ENCODE measurements at regions not wholly inside any gene's neighbourhood (a gene's known extent, or its start where the extent isn't known, plus 50 kb on each side); places are given as distances from the start of the nearest gene placed in this dataset.

DNA sequence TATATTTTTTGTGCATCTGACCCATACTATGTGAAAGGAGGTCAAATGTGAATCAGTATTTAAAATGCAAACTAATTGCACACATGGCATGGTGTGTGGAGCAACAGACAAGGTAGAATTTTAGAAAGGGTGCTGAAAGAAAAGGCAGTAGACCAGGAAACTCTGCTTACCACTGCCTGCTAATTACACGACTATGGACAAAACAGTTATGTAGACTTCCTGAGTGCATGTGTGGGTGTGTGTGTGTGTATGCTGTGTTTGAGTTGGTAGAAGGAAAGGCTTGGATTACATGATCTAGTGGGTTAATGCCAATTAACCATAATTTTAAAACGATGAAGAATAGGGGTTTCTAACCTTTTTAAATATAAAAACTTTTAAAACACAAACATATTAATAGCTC lies 349.9 kb downstream of the SH3GL2 start:
- Histone ChIP-seq H2AK5ac (ENCODE audit: low read depth, low read length) (no peak overlapping the region), H3K27ac (replicated peaks; ENCODE audit: low read length) (no peak overlapping the region), H3K79me1 (ENCODE audit: low read depth, low read length) (no peaks in the 10 kb centered on the region), H2BK120ac (ENCODE audit: low read depth, low read length) (no peak overlapping the region), H3K9me3 (replicated peaks in 1 of 2; ENCODE audit: control insufficient read depth in 2 of 2, insufficient read depth in 1 of 2, low read depth in 1 of 2, low read length in 2 of 2) (no peaks in the 10 kb centered on the region), H2AFZ (ENCODE audit: low read length) (no peak overlapping the region), H3K4me2 (ENCODE audit: insufficient read depth, low read length, poor library complexity, severe bottlenecking) (no peak overlapping the region), H4K91ac (ENCODE audit: low read depth, low read length, poor library complexity) (no peak overlapping the region), H3K14ac (ENCODE audit: low read length) (no peak overlapping the region), H3K18ac (ENCODE audit: low read length) (no peak overlapping the region), H3K4me3 (ENCODE audit: low read length in 2 of 2) (no peak overlapping the region), H3K23ac (ENCODE audit: low read depth, low read length, poor library complexity) (no peak overlapping the region), H3K27me3 (ENCODE audit: control insufficient read depth in 3 of 3, insufficient read depth in 3 of 3, low read depth in 1 of 3, low read length in 3 of 3) (no peaks in the 10 kb centered on the region), H2BK12ac (ENCODE audit: low read length) (no peak overlapping the region), H3K36me3 (replicated peaks in 1 of 2; ENCODE audit: control insufficient read depth in 2 of 2, insufficient read depth in 2 of 2, low read length in 2 of 2) (no peaks in the 10 kb centered on the region), H3K9ac (ENCODE audit: low read depth, low read length, poor library complexity) (no peak overlapping the region), H3K4me1 (ENCODE audit: control insufficient read depth in 2 of 2, insufficient read depth in 1 of 2, low read depth in 1 of 2, low read length in 2 of 2) (peaks cover 0 to 4% of the 10 kb centered on the region in 2 donors), H2BK15ac (ENCODE audit: low read length) (no peak overlapping the region), H3K4ac (ENCODE audit: low read length) (no peak overlapping the region), H4K8ac (ENCODE audit: low read depth, low read length) (no peak overlapping the region), H2BK5ac (ENCODE audit: low read length) (no peak overlapping the region)
- DNase-seq (ENCODE audit: low spot score), result no peak
- WGBS, 2 donors (ENCODE audit: extremely low coverage in 2 of 2, insufficient read length in 2 of 2, insufficient replicate concordance in 1 of 2), result no CpG with 5 or more reads among the region's 2 CpGs

DNA sequence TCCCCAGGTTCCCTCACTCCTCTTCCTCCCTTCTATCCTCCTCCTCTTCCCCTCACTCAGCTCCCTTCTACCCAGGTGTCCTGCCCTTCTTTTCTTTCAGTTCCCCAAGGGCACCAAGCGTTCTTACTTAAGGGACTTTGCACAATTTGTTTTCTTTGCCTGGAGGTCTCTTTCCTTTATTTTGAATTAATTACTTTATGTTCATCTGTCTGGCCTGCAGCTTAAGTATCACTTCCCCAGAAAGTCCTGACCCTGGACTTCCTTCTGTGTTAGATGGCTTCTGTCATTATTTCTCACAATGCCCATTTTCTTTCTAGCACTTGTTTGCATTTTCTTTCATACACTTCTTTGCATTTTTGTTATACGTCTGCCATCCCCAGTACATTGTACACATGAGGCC lies 350.6 kb downstream of the SH3GL2 start:
- no peak overlapping the region for H3K4me3 ChIP-seq (ENCODE audit: low read length in 2 of 2)
- no CpG with 5 or more reads among the region's 2 CpGs for WGBS, 2 donors (ENCODE audit: extremely low coverage in 2 of 2, insufficient read length in 2 of 2, insufficient replicate concordance in 1 of 2)

DNA sequence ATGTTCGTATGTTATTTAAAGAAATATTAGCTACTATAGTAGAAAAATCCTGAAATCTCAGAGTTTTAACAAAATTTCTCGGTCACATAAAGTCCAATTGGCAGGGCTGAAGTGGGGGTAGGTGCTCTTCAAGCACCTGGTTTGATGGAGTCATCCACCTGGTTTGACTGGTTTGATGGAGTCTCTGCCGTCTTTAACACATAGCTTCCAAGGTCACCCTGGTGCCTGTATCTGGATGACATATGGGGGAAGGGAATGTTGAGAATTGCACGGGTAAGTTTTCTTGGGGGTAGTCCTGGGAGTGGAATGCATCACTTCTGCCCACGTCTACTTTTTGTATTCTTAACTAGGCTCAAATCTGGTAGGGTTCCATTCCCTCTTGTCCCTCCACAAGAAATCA lies 351.2 kb downstream of the SH3GL2 start:
- no peak overlapping the region for H2AFZ ChIP-seq (ENCODE audit: low read length)
- H2BK12ac ChIP-seq (ENCODE audit: low read length), result no peak overlapping the region
- H2BK5ac ChIP-seq (ENCODE audit: low read length), result no peak overlapping the region
- H2BK120ac ChIP-seq (ENCODE audit: low read depth, low read length), result no peak overlapping the region
- no peaks in the 10 kb centered on the region for H3K36me3 ChIP-seq (replicated peaks in 1 of 2; ENCODE audit: control insufficient read depth in 2 of 2, insufficient read depth in 2 of 2, low read length in 2 of 2)
- H3K4me2 ChIP-seq (ENCODE audit: insufficient read depth, low read length, poor library complexity, severe bottlenecking), result no peak overlapping the region
- no peak overlapping the region for H4K91ac ChIP-seq (ENCODE audit: low read depth, low read length, poor library complexity)
- peaks cover 0 to 4% of the 10 kb centered on the region in 2 donors for H3K4me1 ChIP-seq (ENCODE audit: control insufficient read depth in 2 of 2, insufficient read depth in 1 of 2, low read depth in 1 of 2, low read length in 2 of 2)
- no peak overlapping the region for H3K18ac ChIP-seq (ENCODE audit: low read length)
- no CpG with 5 or more reads among the region's 5 CpGs for WGBS, 2 donors (ENCODE audit: extremely low coverage in 2 of 2, insufficient read length in 2 of 2, insufficient replicate concordance in 1 of 2)
- no peak overlapping the region for H2AK5ac ChIP-seq (ENCODE audit: low read depth, low read length)
- DNase-seq (ENCODE audit: low spot score), result no peak
- no peak overlapping the region for H3K9ac ChIP-seq (ENCODE audit: low read depth, low read length, poor library complexity)
- no peak overlapping the region for H3K23ac ChIP-seq (ENCODE audit: low read depth, low read length, poor library complexity)
- no peak overlapping the region for H4K8ac ChIP-seq (ENCODE audit: low read depth, low read length)
- H2BK15ac ChIP-seq (ENCODE audit: low read length), result no peak overlapping the region
- H3K27ac ChIP-seq (replicated peaks; ENCODE audit: low read length), result no peak overlapping the region
- H3K4me3 ChIP-seq (ENCODE audit: low read length in 2 of 2), result no peak overlapping the region
- no peaks in the 10 kb centered on the region for H3K9me3 ChIP-seq (replicated peaks in 1 of 2; ENCODE audit: control insufficient read depth in 2 of 2, insufficient read depth in 1 of 2, low read depth in 1 of 2, low read length in 2 of 2)
- H3K14ac ChIP-seq (ENCODE audit: low read length), result no peak overlapping the region
- no peak overlapping the region for H3K4ac ChIP-seq (ENCODE audit: low read length)
- no peaks in the 10 kb centered on the region for H3K79me1 ChIP-seq (ENCODE audit: low read depth, low read length)
- H3K27me3 ChIP-seq (ENCODE audit: control insufficient read depth in 3 of 3, insufficient read depth in 3 of 3, low read depth in 1 of 3, low read length in 3 of 3), result no peaks in the 10 kb centered on the region

More for the DNA sequence above, 350.6 kb downstream of the SH3GL2 start:
- no peaks in the 10 kb centered on the region for H3K27me3 ChIP-seq (ENCODE audit: control insufficient read depth in 3 of 3, insufficient read depth in 3 of 3, low read depth in 1 of 3, low read length in 3 of 3)
- DNase-seq (ENCODE audit: low spot score), result no peak
- no peak overlapping the region for H3K4me2 ChIP-seq (ENCODE audit: insufficient read depth, low read length, poor library complexity, severe bottlenecking)
- H2BK5ac ChIP-seq (ENCODE audit: low read length), result no peak overlapping the region
- H3K4me1 ChIP-seq (ENCODE audit: control insufficient read depth in 2 of 2, insufficient read depth in 1 of 2, low read depth in 1 of 2, low read length in 2 of 2), result peaks cover 0 to 4% of the 10 kb centered on the region in 2 donors
- H3K14ac ChIP-seq (ENCODE audit: low read length), result no peak overlapping the region
- no peaks in the 10 kb centered on the region for H3K36me3 ChIP-seq (replicated peaks in 1 of 2; ENCODE audit: control insufficient read depth in 2 of 2, insufficient read depth in 2 of 2, low read length in 2 of 2)
- no peak overlapping the region for H3K27ac ChIP-seq (replicated peaks; ENCODE audit: low read length)
- no peak overlapping the region for H4K8ac ChIP-seq (ENCODE audit: low read depth, low read length)
- no peak overlapping the region for H2BK12ac ChIP-seq (ENCODE audit: low read length)
- no peak overlapping the region for H4K91ac ChIP-seq (ENCODE audit: low read depth, low read length, poor library complexity)
- no peak overlapping the region for H3K4ac ChIP-seq (ENCODE audit: low read length)
- no peaks in the 10 kb centered on the region for H3K9me3 ChIP-seq (replicated peaks in 1 of 2; ENCODE audit: control insufficient read depth in 2 of 2, insufficient read depth in 1 of 2, low read depth in 1 of 2, low read length in 2 of 2)
- no peaks in the 10 kb centered on the region for H3K79me1 ChIP-seq (ENCODE audit: low read depth, low read length)
- H2AK5ac ChIP-seq (ENCODE audit: low read depth, low read length), result no peak overlapping the region
- no peak overlapping the region for H2BK120ac ChIP-seq (ENCODE audit: low read depth, low read length)
- no peak overlapping the region for H3K9ac ChIP-seq (ENCODE audit: low read depth, low read length, poor library complexity)
- no peak overlapping the region for H3K18ac ChIP-seq (ENCODE audit: low read length)
- no peak overlapping the region for H2AFZ ChIP-seq (ENCODE audit: low read length)
- no peak overlapping the region for H2BK15ac ChIP-seq (ENCODE audit: low read length)
- H3K23ac ChIP-seq (ENCODE audit: low read depth, low read length, poor library complexity), result no peak overlapping the region

DNA sequence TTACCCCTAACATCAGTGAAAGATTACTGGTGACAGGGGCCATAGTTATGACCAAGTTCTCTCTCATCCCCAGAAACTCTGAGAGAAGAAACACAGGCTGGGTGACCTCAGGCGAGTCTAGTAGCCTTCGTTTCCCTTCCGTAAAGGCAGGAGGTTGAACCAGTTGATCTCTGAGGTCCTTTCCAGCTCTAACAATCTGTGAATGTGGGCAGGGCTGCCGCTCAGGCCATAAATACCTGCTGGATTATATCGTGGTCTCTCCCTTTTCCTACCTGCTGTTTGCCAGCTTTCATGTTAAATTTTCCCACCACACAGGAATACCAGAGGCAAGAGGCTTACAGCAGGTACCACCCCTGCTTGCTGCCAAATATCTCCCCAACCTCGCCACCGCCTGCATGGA lies 357.5 kb downstream of the SH3GL2 start:
- Histone ChIP-seq H2AFZ (ENCODE audit: low read length) (no peak overlapping the region), H3K4me2 (ENCODE audit: insufficient read depth, low read length, poor library complexity, severe bottlenecking) (no peak overlapping the region), H3K23ac (ENCODE audit: low read depth, low read length, poor library complexity) (no peak overlapping the region), H2BK5ac (ENCODE audit: low read length) (no peak overlapping the region), H3K9me3 (replicated peaks in 1 of 2; ENCODE audit: control insufficient read depth in 2 of 2, insufficient read depth in 1 of 2, low read depth in 1 of 2, low read length in 2 of 2) (no peaks in the 10 kb centered on the region), H3K9ac (ENCODE audit: low read depth, low read length, poor library complexity) (no peak overlapping the region), H3K79me1 (ENCODE audit: low read depth, low read length) (no peaks in the 10 kb centered on the region), H4K91ac (ENCODE audit: low read depth, low read length, poor library complexity) (no peak overlapping the region), H3K27ac (replicated peaks; ENCODE audit: low read length) (no peak overlapping the region), H2BK120ac (ENCODE audit: low read depth, low read length) (no peak overlapping the region), H4K8ac (ENCODE audit: low read depth, low read length) (no peak overlapping the region), H2BK15ac (ENCODE audit: low read length) (no peak overlapping the region), H3K36me3 (replicated peaks in 1 of 2; ENCODE audit: control insufficient read depth in 2 of 2, insufficient read depth in 2 of 2, low read length in 2 of 2) (no peaks in the 10 kb centered on the region), H2AK5ac (ENCODE audit: low read depth, low read length) (no peak overlapping the region), H3K27me3 (ENCODE audit: control insufficient read depth in 3 of 3, insufficient read depth in 3 of 3, low read depth in 1 of 3, low read length in 3 of 3) (no peaks in the 10 kb centered on the region), H2BK12ac (ENCODE audit: low read length) (no peak overlapping the region), H3K4me1 (ENCODE audit: control insufficient read depth in 2 of 2, insufficient read depth in 1 of 2, low read depth in 1 of 2, low read length in 2 of 2) (peaks cover 0 to 4% of the 10 kb centered on the region in 2 donors), H3K18ac (ENCODE audit: low read length) (no peak overlapping the region), H3K4me3 (ENCODE audit: low read length in 2 of 2) (no peak overlapping the region), H3K4ac (ENCODE audit: low read length) (no peak overlapping the region), H3K14ac (ENCODE audit: low read length) (no peak overlapping the region)
- WGBS, 2 donors (ENCODE audit: extremely low coverage in 2 of 2, insufficient read length in 2 of 2, insufficient replicate concordance in 1 of 2), result no CpG with 5 or more reads among the region's 7 CpGs
- no peak for DNase-seq (ENCODE audit: low spot score)
